Caco-2 (cell line): ENCODE measurements at regions not wholly inside any gene's neighbourhood (a gene's known extent, or its start where the extent isn't known, plus 50 kb on each side); places are given as distances from the start of the nearest gene placed in this dataset.

Experiments used
- BruUV-seq: library from RNA; stranded (reverse); fragments of 400-500 nt; replicated peaks from 2 replicates; lab custom pipeline; 2021; lab: Mats Ljungman, UMichigan
- CTCF ChIA-PET: fragments of 300-600 bp; sonication (Branson Sonifier 250); formaldehyde crosslinking; loops from one replicate; lab custom pipeline; 2022; ENCODE audit warnings: antibody characterized with exemption; lab: Charles Lee
- POLR2A ChIA-PET: fragments of 300-600 bp; sonication (Branson Sonifier 250); formaldehyde crosslinking; loops from one replicate; lab custom pipeline; 2022; ENCODE audit warnings: antibody characterized with exemption; lab: Charles Lee
- DNase-seq, 2 experiments: peaks; one replicate each; pipeline versions ENCODE4 v3.0.0 to v3.0.0-alpha.2; 2020 to 2022
- H3K27me3 ChIP-seq: replicated peaks from 2 replicates; pipeline ENCODE4 v1.6.0; 2011; ENCODE audit warnings: low read length; ENCODE audit not compliant: control insufficient read depth, insufficient read depth
- H3K36me3 ChIP-seq: 2 replicates; pipeline ENCODE4 v1.5.1; 2011; ENCODE audit warnings: low read length; ENCODE audit not compliant: control insufficient read depth, insufficient read depth
- H3K4me1 ChIP-seq: fragments of 250-450 bp; sonication (Bioruptor Pico); 2 replicates; pipeline ENCODE4 v1.5.1; 2020; ENCODE audit warnings: mild to moderate bottlenecking
- H3K4me3 ChIP-seq: 2 replicates; pipeline ENCODE4 v1.5.1; 2011; ENCODE audit warnings: low read depth, mild to moderate bottlenecking, control low read depth, low read length
- H3K9me3 ChIP-seq: fragments of 250-450 bp; sonication (Bioruptor Pico); 2 replicates; pipeline ENCODE4 v1.5.1; 2020; ENCODE audit warnings: mild to moderate bottlenecking, moderate library complexity
- H3K27ac Mint-ChIP-seq: one replicate; pipeline ENCODE4 v1.8.0; 2022; ENCODE audit warnings: mixed read lengths; ENCODE audit not compliant: unreplicated experiment
- H3K27me3 Mint-ChIP-seq: one replicate; pipeline ENCODE4 v1.8.0; 2022; ENCODE audit warnings: mixed read lengths; ENCODE audit not compliant: insufficient read depth, unreplicated experiment
- H3K36me3 Mint-ChIP-seq: one replicate; pipeline ENCODE4 v1.8.0; 2022; ENCODE audit warnings: mild to moderate bottlenecking, mixed read lengths; ENCODE audit not compliant: insufficient read depth, unreplicated experiment
- H3K4me1 Mint-ChIP-seq: one replicate; pipeline ENCODE4 v1.8.0; 2022; ENCODE audit warnings: low read depth, mixed read lengths; ENCODE audit not compliant: unreplicated experiment
- H3K4me3 Mint-ChIP-seq: one replicate; pipeline ENCODE4 v1.8.0; 2022; ENCODE audit warnings: mild to moderate bottlenecking, moderate library complexity, mixed read lengths; ENCODE audit not compliant: unreplicated experiment
- H3K9me3 Mint-ChIP-seq: one replicate; pipeline ENCODE4 v1.8.0; 2022; ENCODE audit warnings: mixed read lengths; ENCODE audit not compliant: unreplicated experiment
- intact Hi-C: fragments of 100-400 bp; cut with micrococcal nuclease; formaldehyde crosslinking; loops from one replicate; pipeline ENCODE4 v1.10.0; 2022; ENCODE audit not compliant: unreplicated experiment
- TF ChIP-seq, protein P1 (sequence below), 2 experiments: fragments of 200-600 bp in 1 of 2; IDR thresholded peaks; 1 replicate in 1 of 2; 2 replicates in 1 of 2; pipeline versions ENCODE4 v1.5.1 to v1.8.0; 2011 to 2022; ENCODE audit warnings: antibody characterized with exemption in 1 of 2, control low read depth in 1 of 2, inconsistent platforms in 1 of 2, low read depth in 1 of 2, low read length in 1 of 2, mild to moderate bottlenecking in 1 of 2, moderate library complexity in 1 of 2; ENCODE audit not compliant: insufficient read depth in 1 of 2, severe bottlenecking in 1 of 2, unreplicated experiment in 1 of 2

DNA sequence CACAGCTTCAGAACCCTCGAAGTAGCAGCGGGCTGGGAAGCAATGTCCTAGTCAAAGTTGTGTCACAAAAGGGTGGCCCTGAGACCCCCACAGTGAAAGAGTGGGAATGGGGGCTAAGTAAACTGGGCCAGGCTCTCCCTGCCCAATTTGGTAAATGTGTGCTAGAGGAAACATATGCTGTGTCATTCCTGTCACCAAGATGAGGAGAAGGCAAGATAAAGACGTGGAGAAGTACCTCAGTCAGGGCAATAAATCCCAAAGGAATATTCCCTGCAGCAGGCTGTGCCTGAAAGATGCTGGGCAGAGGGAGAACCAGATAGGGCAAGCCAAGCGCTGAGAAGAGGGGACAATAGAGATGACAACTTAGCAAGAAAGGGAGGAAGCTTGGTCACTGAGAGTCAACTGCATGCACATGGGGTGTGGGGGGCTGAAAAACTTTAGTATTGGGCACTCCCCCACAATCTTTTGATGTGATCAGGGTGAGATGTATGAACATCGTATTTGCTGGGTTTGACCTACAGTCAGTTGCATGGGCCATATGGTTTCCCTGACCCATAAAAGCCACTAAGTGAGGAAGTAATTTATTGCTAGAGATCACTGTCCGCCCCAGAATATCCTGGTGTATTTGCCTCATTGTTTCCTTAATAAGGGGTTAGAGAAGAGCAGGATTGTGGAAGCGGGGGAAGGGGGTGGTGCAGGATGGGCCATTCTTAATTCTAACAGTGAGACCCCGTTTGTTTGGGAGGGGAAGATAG, 49.9 kb upstream of the CXCR4 start:
- BruUV-seq = no TSS peak
- H3K9me3 ChIP-seq = no peaks in the 10 kb centered on the region
- DNase-seq = no peak
- no peak overlapping the region for H3K27ac Mint-ChIP-seq
- H3K36me3 Mint-ChIP-seq = no peaks in the 10 kb centered on the region
- H3K4me3 Mint-ChIP-seq = no peak overlapping the region
- ChIA-PET CTCF (no interaction called here), POLR2A (interaction anchor here (0.9 kb wide), 1 partner anchor 78 kb away, joined by 3 read pairs; no protein-coding TSS in a partner anchor)
- H3K9me3 Mint-ChIP-seq = no peaks in the 10 kb centered on the region
- intact Hi-C loops = no loop called here
- H3K27me3 Mint-ChIP-seq = peaks cover 8% of the 10 kb centered on the region
- TF ChIP-seq, protein P1, sequence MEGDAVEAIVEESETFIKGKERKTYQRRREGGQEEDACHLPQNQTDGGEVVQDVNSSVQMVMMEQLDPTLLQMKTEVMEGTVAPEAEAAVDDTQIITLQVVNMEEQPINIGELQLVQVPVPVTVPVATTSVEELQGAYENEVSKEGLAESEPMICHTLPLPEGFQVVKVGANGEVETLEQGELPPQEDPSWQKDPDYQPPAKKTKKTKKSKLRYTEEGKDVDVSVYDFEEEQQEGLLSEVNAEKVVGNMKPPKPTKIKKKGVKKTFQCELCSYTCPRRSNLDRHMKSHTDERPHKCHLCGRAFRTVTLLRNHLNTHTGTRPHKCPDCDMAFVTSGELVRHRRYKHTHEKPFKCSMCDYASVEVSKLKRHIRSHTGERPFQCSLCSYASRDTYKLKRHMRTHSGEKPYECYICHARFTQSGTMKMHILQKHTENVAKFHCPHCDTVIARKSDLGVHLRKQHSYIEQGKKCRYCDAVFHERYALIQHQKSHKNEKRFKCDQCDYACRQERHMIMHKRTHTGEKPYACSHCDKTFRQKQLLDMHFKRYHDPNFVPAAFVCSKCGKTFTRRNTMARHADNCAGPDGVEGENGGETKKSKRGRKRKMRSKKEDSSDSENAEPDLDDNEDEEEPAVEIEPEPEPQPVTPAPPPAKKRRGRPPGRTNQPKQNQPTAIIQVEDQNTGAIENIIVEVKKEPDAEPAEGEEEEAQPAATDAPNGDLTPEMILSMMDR (IDR thresholded peaks at IDR 0.05; ENCODE audit: insufficient read depth in 1 of 2, low read depth in 1 of 2, low read length in 1 of 2, severe bottlenecking in 1 of 2, unreplicated experiment in 1 of 2) = no peak
- no peaks in the 10 kb centered on the region for H3K4me1 ChIP-seq
- H3K27me3 ChIP-seq = no peaks in the 10 kb centered on the region
- no peaks in the 10 kb centered on the region for H3K4me1 Mint-ChIP-seq
- no peaks in the 10 kb centered on the region for H3K36me3 ChIP-seq
- H3K4me3 ChIP-seq = no peak overlapping the region
